Activated B cell treated with CpG ODN at 0.5 μM for 24 hours (primary cell): ENCODE measurements at regions not wholly inside any gene's neighbourhood (a gene's known extent, or its start where the extent isn't known, plus 50 kb on each side); places are given as distances from the start of the nearest gene placed in this dataset.

Experiments used
- ATAC-seq: fragments of 200-7000 bp; cut with Tn5 transposase; one replicate; pipeline ENCODE4 v1.10.0; 2021; ENCODE audit warnings: low read depth, mild to moderate bottlenecking, moderate library complexity
- CTCF ChIA-PET: fragments of 350-600 bp; sonication (Branson Sonifier 250); formaldehyde crosslinking; loops from one replicate; lab custom pipeline; 2021; ENCODE audit warnings: antibody characterized with exemption; lab: Charles Lee
- POLR2A ChIA-PET: fragments of 350-600 bp; sonication (Branson Sonifier 250); formaldehyde crosslinking; loops from one replicate; lab custom pipeline; 2021; ENCODE audit warnings: antibody characterized with exemption; lab: Charles Lee
- DNase-seq: peaks from one replicate; pipeline ENCODE4 v3.0.0; 2022
- H3K27ac Mint-ChIP-seq: one replicate; pipeline ENCODE4 v1.8.0; 2020; ENCODE audit warnings: mixed read lengths
- H3K27me3 Mint-ChIP-seq: one replicate; pipeline ENCODE4 v1.8.0; 2021; ENCODE audit warnings: mixed read lengths
- H3K36me3 Mint-ChIP-seq: one replicate; pipeline ENCODE4 v1.8.0; 2021; ENCODE audit warnings: low read depth, mixed read lengths
- H3K4me1 Mint-ChIP-seq: one replicate; pipeline ENCODE4 v1.8.0; 2021; ENCODE audit warnings: mixed read lengths
- H3K4me3 Mint-ChIP-seq: one replicate; pipeline ENCODE4 v1.8.0; 2020; ENCODE audit warnings: mild to moderate bottlenecking, mixed read lengths
- H3K9me3 Mint-ChIP-seq: one replicate; pipeline ENCODE4 v1.8.0; 2020; ENCODE audit warnings: mixed read lengths
- intact Hi-C: fragments of 100-400 bp; cut with micrococcal nuclease; formaldehyde crosslinking; loops from one replicate; pipeline ENCODE4 v1.15.1; 2024
- TF ChIP-seq, protein P1 (sequence below): fragments of 200-600 bp; IDR thresholded peaks from one replicate; pipeline ENCODE4 v1.8.0; 2022; ENCODE audit warnings: antibody characterized with exemption, mild to moderate bottlenecking

DNA sequence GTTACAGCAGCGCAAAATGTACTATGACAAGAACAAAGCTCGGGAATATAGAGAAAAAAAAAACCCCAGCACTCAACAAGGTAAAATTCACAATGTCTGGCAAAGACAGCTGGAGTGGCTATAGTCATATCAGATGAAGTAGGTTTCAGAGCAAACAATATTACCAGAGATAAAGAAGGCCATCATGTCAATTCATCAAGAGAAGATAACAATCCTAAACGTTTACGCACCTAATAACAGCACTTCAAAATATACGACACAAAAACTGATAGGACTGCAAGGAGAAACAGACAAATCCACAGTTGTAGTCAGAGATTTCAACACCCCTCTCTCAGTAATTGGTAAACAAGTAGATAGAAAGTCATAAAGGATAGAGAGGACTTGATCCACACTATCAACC, 455.2 kb downstream of the PTPRU start:
- Mint-ChIP-seq H3K9me3 (peaks cover 7% of the 10 kb centered on the region), H3K4me1 (peaks cover 17% of the 10 kb centered on the region), H3K27ac (no peak overlapping the region), H3K36me3 (no peaks in the 10 kb centered on the region), H3K27me3 (peaks cover 4% of the 10 kb centered on the region), H3K4me3 (no peak overlapping the region)
- TF ChIP-seq, protein P1, sequence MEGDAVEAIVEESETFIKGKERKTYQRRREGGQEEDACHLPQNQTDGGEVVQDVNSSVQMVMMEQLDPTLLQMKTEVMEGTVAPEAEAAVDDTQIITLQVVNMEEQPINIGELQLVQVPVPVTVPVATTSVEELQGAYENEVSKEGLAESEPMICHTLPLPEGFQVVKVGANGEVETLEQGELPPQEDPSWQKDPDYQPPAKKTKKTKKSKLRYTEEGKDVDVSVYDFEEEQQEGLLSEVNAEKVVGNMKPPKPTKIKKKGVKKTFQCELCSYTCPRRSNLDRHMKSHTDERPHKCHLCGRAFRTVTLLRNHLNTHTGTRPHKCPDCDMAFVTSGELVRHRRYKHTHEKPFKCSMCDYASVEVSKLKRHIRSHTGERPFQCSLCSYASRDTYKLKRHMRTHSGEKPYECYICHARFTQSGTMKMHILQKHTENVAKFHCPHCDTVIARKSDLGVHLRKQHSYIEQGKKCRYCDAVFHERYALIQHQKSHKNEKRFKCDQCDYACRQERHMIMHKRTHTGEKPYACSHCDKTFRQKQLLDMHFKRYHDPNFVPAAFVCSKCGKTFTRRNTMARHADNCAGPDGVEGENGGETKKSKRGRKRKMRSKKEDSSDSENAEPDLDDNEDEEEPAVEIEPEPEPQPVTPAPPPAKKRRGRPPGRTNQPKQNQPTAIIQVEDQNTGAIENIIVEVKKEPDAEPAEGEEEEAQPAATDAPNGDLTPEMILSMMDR = no peak
- DNase-seq = no peak
- ChIA-PET POLR2A (no interaction called here), CTCF (no interaction called here)
- no peak for ATAC-seq
- intact Hi-C loops = no loop called here

DNA sequence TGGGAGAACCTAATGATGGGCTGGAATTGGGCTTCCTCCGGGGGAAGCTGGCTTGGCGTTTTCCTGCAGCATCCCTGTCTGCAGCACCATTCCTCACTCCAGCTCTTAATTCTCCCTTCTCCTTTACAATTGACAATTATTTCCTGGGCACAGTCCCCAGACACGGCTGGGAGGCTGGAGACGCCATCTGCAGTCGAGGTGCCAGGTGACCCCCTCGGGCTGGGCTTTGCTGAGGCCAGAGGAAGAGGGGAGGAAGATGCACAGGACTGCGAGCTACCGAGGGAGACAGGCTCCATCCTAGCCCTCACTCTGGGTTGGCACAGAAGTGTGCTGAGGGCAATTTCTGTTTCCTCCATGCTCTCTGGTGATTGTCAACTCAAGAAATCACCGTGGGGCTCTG, 453.8 kb downstream of the PTPRU start:
- H3K4me3 Mint-ChIP-seq = no peak overlapping the region
- ChIA-PET CTCF (no interaction called here), POLR2A (no interaction called here)
- H3K27ac Mint-ChIP-seq = no peak overlapping the region
- ATAC-seq (no peak), DNase-seq (no peak)
- peaks cover 17% of the 10 kb centered on the region for H3K4me1 Mint-ChIP-seq
- intact Hi-C loops = no loop called here
- H3K9me3 Mint-ChIP-seq = peaks cover 7% of the 10 kb centered on the region
- H3K36me3 Mint-ChIP-seq = no peaks in the 10 kb centered on the region
- H3K27me3 Mint-ChIP-seq = peaks cover 6% of the 10 kb centered on the region
- TF ChIP-seq, protein P1 = no peak

DNA sequence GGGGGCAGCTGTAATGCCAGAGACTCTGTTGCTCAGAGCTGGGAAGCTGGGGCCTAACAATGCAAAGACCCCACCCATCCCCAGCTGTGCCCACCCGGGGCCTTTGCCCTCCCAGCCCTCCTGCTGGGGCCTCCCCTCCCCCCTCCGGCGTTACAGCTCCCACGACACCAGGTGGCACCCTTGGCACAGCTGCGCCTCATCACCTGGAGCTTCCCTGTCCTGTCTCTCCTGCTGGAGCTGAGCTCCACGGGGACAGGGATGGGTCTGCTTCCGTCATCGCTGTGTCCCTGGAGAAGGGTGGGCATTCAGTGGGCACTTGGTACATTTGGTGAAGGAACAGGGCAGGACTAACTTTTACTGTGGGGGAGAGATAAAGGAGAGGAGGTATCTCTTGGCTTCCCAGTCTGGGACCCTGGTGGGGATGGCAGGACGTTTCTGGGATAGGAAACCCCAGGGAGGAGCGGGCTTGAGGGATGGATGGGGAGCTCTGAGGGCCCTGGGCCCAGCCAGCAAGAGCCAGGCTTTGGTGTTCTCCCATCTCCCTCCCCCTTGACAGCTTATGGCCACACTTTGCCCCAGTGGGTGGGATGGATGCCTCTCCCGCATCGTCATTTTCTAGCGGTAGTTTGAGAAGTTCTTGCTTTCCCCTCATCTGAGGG, 453.2 kb downstream of the PTPRU start:
- H3K4me3 Mint-ChIP-seq = no peak overlapping the region
- peaks cover 6% of the 10 kb centered on the region for H3K27me3 Mint-ChIP-seq
- intact Hi-C loops = no loop called here
- POLR2A ChIA-PET = no interaction called here
- TF ChIP-seq, protein P1 = no peak
- H3K4me1 Mint-ChIP-seq = peaks cover 17% of the 10 kb centered on the region
- no peak for DNase-seq
- H3K9me3 Mint-ChIP-seq = peaks cover 7% of the 10 kb centered on the region
- no peak for ATAC-seq
- no peaks in the 10 kb centered on the region for H3K36me3 Mint-ChIP-seq
- H3K27ac Mint-ChIP-seq = no peak overlapping the region
- CTCF ChIA-PET = no interaction called here

DNA sequence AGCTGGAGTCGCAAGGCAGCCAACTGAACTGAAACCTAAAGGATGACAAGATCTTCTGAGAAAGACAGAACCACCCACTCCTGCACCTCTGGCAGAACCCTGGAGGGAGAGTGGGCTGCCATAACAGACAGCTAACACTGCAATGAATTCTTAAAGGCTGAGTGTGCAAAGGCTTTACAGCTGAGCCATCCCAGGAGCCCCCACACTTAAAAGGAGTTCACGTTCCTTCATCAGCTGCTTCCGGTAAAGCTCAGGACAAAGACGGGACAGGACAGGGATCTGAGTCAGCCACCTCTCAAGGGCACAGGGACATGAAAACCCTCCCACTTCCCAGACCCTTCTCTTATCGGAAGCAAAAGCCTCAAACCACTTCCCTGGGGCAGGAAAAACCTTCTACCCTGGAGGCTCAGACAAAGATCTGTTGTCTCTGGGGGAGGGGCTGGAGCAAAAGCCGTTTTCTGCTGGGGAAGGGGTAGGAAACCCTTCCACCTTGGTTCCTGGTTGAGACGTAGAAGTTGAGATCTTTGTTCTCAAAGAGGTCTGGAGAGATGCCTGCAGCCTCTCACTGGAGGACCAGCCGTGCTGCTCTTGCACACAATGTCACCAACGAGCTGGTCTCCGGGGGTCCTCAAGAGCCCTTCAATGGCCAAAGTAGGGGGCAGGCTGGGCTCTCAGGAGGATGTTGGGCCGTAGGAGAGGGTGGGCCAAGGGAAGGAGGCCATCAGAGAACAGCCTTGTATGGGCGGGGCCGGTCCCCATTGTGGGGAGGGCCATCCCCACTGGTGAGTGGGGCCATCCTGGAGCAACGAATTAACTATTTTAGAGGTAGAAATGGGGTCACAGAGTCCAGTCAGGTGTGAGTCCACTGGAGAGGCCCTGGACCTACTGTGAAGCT, 452.4 kb downstream of the PTPRU start:
- intact Hi-C loops = no loop called here
- H3K27me3 Mint-ChIP-seq = peaks cover 6% of the 10 kb centered on the region
- DNase-seq = no peak

More for the DNA sequence above, 452.4 kb downstream of the PTPRU start:
- CTCF ChIA-PET = no interaction called here
- ATAC-seq = no peak
- Mint-ChIP-seq H3K27ac (no peak overlapping the region), H3K4me3 (no peak overlapping the region), H3K36me3 (no peaks in the 10 kb centered on the region), H3K4me1 (peaks cover 17% of the 10 kb centered on the region), H3K9me3 (peaks cover 3% of the 10 kb centered on the region)
- POLR2A ChIA-PET = no interaction called here
- TF ChIP-seq, protein P1 = no peak
